HepG2 (cell line): ENCODE measurements at regions not wholly inside any gene's neighbourhood (a gene's known extent, or its start where the extent isn't known, plus 50 kb on each side); places are given as distances from the start of the nearest gene placed in this dataset.
A peak's percentile ranks its signal among the peaks of the same experiment; 100 is the strongest.

Experiments used
- ATAC-seq: fragments of 200-7000 bp; cut with Tn5 transposase; 3 replicates; pipeline ENCODE4 v1.9.1; 2020; ENCODE audit warnings: mild to moderate bottlenecking, moderate library complexity
- BruUV-seq: library from RNA; stranded (reverse); fragments of 400-500 nt; replicated peaks from 2 replicates; lab custom pipeline; 2021; lab: Mats Ljungman, UMichigan
- CTCF ChIA-PET: fragments of 300-600 bp; formaldehyde crosslinking; extraction: SDS; loops from one replicate; lab custom pipeline; 2021; ENCODE audit warnings: low total read pairs, inconsistent platforms, low intra/inter-chr PET ratio; lab: Yijun Ruan, JAX
- POLR2A ChIA-PET: fragments of 350-600 bp; sonication (Branson Sonifier 250); formaldehyde crosslinking; loops from one replicate; lab custom pipeline; 2020; ENCODE audit warnings: antibody characterized with exemption, inconsistent platforms; lab: Yijun Ruan, JAX
- DNase-seq: peaks from one replicate; pipeline ENCODE4 v3.0.0-alpha.2; 2015; ENCODE audit warnings: low spot score
- FAIRE-seq: peaks from 3 replicates; lab custom pipeline; 2011; peaks lifted over from hg19 to GRCh38; lab: Jason Lieb, UNC
- H2AFZ ChIP-seq: one replicate; pipeline ENCODE4 v1.6.1; 2011; ENCODE audit warnings: low read length, inconsistent platforms
- H3K27ac ChIP-seq: fragments of 300-600 bp; 3 replicates; pipeline ENCODE4 v1.8.0; 2011; ENCODE audit warnings: mixed run types, mild to moderate bottlenecking, mixed read lengths, low read length, inconsistent platforms; ENCODE audit not compliant: insufficient read depth; ENCODE audit errors: extremely low read length
- H3K27me3 ChIP-seq, 2 experiments: fragments of 200-600 bp in 1 of 2; 2 replicates in 1 of 2; 3 replicates in 1 of 2; pipeline versions ENCODE4 v1.6.0 to v1.8.0; 2011; ENCODE audit warnings: low read length in 2 of 2, mild to moderate bottlenecking in 2 of 2, moderate library complexity in 2 of 2, inconsistent platforms in 1 of 2; ENCODE audit not compliant: insufficient read depth in 2 of 2, control insufficient read depth in 1 of 2
- H3K36me3 ChIP-seq, 2 experiments: fragments of 200-600 bp in 1 of 2; replicated peaks in 1 of 2; 2 replicates in 1 of 2; 3 replicates in 1 of 2; pipeline versions ENCODE4 v1.5.1 to v1.8.0; 2011; ENCODE audit warnings: low read length in 2 of 2, inconsistent platforms in 1 of 2; ENCODE audit not compliant: insufficient read depth in 2 of 2, control insufficient read depth in 1 of 2
- H3K4me1 ChIP-seq: 2 replicates; pipeline ENCODE4 v1.5.1; 2012; ENCODE audit warnings: low read length, inconsistent platforms; ENCODE audit not compliant: insufficient read depth
- H3K4me2 ChIP-seq: 2 replicates; pipeline ENCODE4 v1.6.0; 2011; ENCODE audit warnings: low read depth, low read length, inconsistent platforms
- H3K4me3 ChIP-seq, 3 experiments: fragments of 200-600 bp in 1 of 3; sonication (generic), shearing (Covaris generic) in 1 of 3; replicated peaks in 1 of 3; 2 replicates each; pipeline ENCODE4 v1.5.1; 2011 to 2016; ENCODE audit warnings: low read length in 3 of 3, inconsistent platforms in 2 of 3, low read depth in 2 of 3, mild to moderate bottlenecking in 2 of 3, control low read depth in 1 of 3, mixed read lengths in 1 of 3; ENCODE audit not compliant: insufficient read depth in 1 of 3
- H3K79me2 ChIP-seq: one replicate; pipeline ENCODE4 v1.6.1; 2011; ENCODE audit warnings: low read length, inconsistent platforms; ENCODE audit not compliant: insufficient read depth
- H3K9ac ChIP-seq: 2 replicates; pipeline ENCODE4 v1.6.0; 2011; ENCODE audit warnings: mild to moderate bottlenecking, low read depth, low read length, inconsistent platforms; ENCODE audit not compliant: insufficient read depth
- H3K9me3 ChIP-seq: 2 replicates; pipeline ENCODE4 v1.5.1; 2012; ENCODE audit warnings: mild to moderate bottlenecking, low read length
- H4K20me1 ChIP-seq: 2 replicates; pipeline ENCODE4 v1.6.0; 2011; ENCODE audit warnings: inconsistent platforms, mild to moderate bottlenecking, low read length, moderate library complexity; ENCODE audit not compliant: insufficient read depth
- CEBPB ChIP-seq: IDR thresholded peaks from 2 replicates; pipeline ENCODE4 v1.6.1; 2011; ENCODE audit warnings: low read depth, low read length, improper control_type of control experiment, borderline replicate concordance
- CHD4 ChIP-seq: fragments of 200-600 bp; sonication (generic); IDR thresholded peaks from 2 replicates; pipeline ENCODE4 v1.7.0; 2017; ENCODE audit warnings: mild to moderate bottlenecking, low read length, borderline replicate concordance
- CREB1 ChIP-seq, 2 experiments: fragments of 450-650 bp in 1 of 2; IDR thresholded peaks; 2 replicates each; pipeline ENCODE4 v1.6.1; 2016 to 2017; ENCODE audit warnings: control low read depth in 1 of 2, mild to moderate bottlenecking in 1 of 2, missing compliant biosample characterization in 1 of 2, missing genetic modification characterization in 1 of 2
- FOXJ3 ChIP-seq: sonication (generic); formaldehyde crosslinking; IDR thresholded peaks from 2 replicates; pipeline ENCODE4 v1.4.0; 2020; ENCODE audit warnings: missing genetic modification reagents, mild to moderate bottlenecking, borderline replicate concordance
- FOXM1 ChIP-seq: sonication (generic); formaldehyde crosslinking; IDR thresholded peaks from 2 replicates; pipeline ENCODE4 v1.5.0; 2020; ENCODE audit warnings: missing genetic modification reagents
- MAFF ChIP-seq: IDR thresholded peaks from 2 replicates; pipeline ENCODE4 v1.6.1; 2011; ENCODE audit warnings: low read depth, low read length, improper control_type of control experiment
- SP4 ChIP-seq: sonication (generic); formaldehyde crosslinking; IDR thresholded peaks from 2 replicates; pipeline ENCODE4 v1.8.1; 2023; ENCODE audit warnings: mild to moderate bottlenecking, missing genetic modification reagents
- THYN1 ChIP-seq: sonication (generic); formaldehyde crosslinking; IDR thresholded peaks from 2 replicates; pipeline ENCODE4 v1.8.1; 2023; ENCODE audit warnings: low read depth, mild to moderate bottlenecking, moderate library complexity, missing genetic modification reagents, borderline replicate concordance
- ZFYVE20 ChIP-seq: sonication (generic); formaldehyde crosslinking; IDR thresholded peaks from 2 replicates; pipeline ENCODE4 v1.8.0; 2023; ENCODE audit warnings: low read depth, mild to moderate bottlenecking, moderate library complexity, missing genetic modification reagents, borderline replicate concordance
- ZNF263 ChIP-seq: sonication (generic); formaldehyde crosslinking; IDR thresholded peaks from 2 replicates; pipeline ENCODE4 v1.4.0; 2020; ENCODE audit warnings: missing genetic modification reagents
- ZNF354B ChIP-seq: sonication (generic); formaldehyde crosslinking; IDR thresholded peaks from 2 replicates; pipeline ENCODE4 v1.8.0; 2022; ENCODE audit warnings: mild to moderate bottlenecking, missing genetic modification reagents
- WGBS: methylation state at CpG from one replicate; pipeline ENCODE4 v1.1.6; 2017; ENCODE audit warnings: low lambda C conversion rate; 5-methylcytosine and 5-hydroxymethylcytosine counted together
- in situ Hi-C: cut with HindIII; loops from 2 replicates; pipeline ENCODE4 v1.10.0; 2017; ENCODE audit warnings: low pct_unique_long_range_greater_than_20kb; ENCODE audit not compliant: extremely low pct_ligation_motif_present
- intact Hi-C: fragments of 100-400 bp; cut with micrococcal nuclease; formaldehyde crosslinking; loops from one replicate; pipeline ENCODE4 v1.10.0; 2022; ENCODE audit not compliant: unreplicated experiment
- TF ChIP-seq, protein P1 (sequence below): sonication (generic); formaldehyde crosslinking; IDR thresholded peaks from 2 replicates; pipeline ENCODE4 v1.5.0; 2020; ENCODE audit warnings: mild to moderate bottlenecking, missing genetic modification reagents, moderate library complexity
- TF ChIP-seq, protein P2 (sequence below), 2 experiments: sonication (generic) in 1 of 2; formaldehyde crosslinking in 1 of 2; IDR thresholded peaks; 2 replicates each; pipeline versions ENCODE4 v1.4.0 to v1.6.1; 2016 to 2020; ENCODE audit warnings: borderline replicate concordance in 1 of 2, low read depth in 1 of 2, mild to moderate bottlenecking in 1 of 2, missing genetic modification reagents in 1 of 2

DNA sequence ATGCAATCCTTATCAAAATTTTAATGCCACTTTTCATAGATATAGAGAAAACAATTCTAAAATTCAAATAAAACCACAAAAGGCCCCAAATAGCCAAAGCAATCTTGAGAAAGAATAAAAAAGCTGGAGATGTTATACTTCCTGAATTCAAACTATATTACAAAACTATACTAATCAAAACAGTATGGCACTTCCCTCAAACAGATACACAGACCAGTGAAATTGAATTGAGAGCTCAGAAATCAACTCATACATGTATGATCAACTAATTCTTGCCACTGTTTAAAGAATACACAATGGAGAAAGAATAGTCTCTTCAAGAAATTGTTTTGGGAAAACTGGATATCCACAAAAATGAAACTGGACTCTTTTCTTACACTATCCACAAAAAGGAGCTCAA lies 55.4 kb downstream of the FOXG1 start:
- no peak overlapping the region for H3K9ac ChIP-seq
- no peak overlapping the region for H3K4me2 ChIP-seq
- no peaks in the 10 kb centered on the region for H3K27me3 ChIP-seq
- no peak for ATAC-seq
- no peak for DNase-seq
- intact Hi-C loops (no loop called here), in situ Hi-C loops (no loop called here)
- no peaks in the 10 kb centered on the region for H4K20me1 ChIP-seq
- peaks cover 37% of the 10 kb centered on the region for H3K9me3 ChIP-seq
- H3K36me3 ChIP-seq: no peaks in the 10 kb centered on the region
- no peaks in the 10 kb centered on the region for H3K4me1 ChIP-seq
- CTCF ChIA-PET: no interaction called here
- H3K4me3 ChIP-seq: no peak overlapping the region
- peak; percentile 90; the same call in 1 of the 2 replicates for TF ChIP-seq CHD4
- TF ChIP-seq ZNF263 (CRISPR knock-in tag): no peak
- TF ChIP-seq SP4 (CRISPR knock-in tag): no peak
- no peak for TF ChIP-seq FOXJ3 (CRISPR knock-in tag)
- TF ChIP-seq, all 625 proteins: peak for 1
- Histone ChIP-seq H2AFZ (no peak overlapping the region), H3K27ac (no peak overlapping the region), H3K79me2 (no peaks in the 10 kb centered on the region)
- BruUV-seq: no TSS peak
- POLR2A ChIA-PET: no interaction called here
- FAIRE-seq: no peak

DNA sequence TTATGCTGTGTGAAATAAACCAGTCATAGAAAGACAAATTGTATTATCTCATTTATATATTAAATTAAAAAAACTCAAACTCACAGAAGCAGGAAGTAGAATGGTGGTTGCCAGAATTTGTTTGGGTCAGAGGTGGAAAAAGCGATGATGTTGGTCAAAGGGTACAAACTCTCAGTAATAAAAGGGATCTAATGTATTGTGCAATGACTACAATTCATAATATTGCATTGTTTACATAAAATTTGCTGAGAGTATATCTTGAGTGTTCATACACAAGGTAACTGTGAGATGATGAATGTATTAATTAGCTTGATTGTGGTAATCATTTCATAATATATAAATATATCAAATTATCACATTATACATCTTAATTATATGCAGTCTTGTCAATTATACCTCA lies 56.7 kb downstream of the FOXG1 start:
- no peak for ATAC-seq
- Histone ChIP-seq H3K36me3 (no peaks in the 10 kb centered on the region), H3K9ac (no peak overlapping the region), H3K4me1 (no peaks in the 10 kb centered on the region), H2AFZ (no peak overlapping the region), H4K20me1 (no peaks in the 10 kb centered on the region), H3K4me2 (no peak overlapping the region), H3K4me3 (no peak overlapping the region), H3K27me3 (no peaks in the 10 kb centered on the region), H3K27ac (no peak overlapping the region), H3K9me3 (peaks cover 44% of the 10 kb centered on the region), H3K79me2 (no peaks in the 10 kb centered on the region)
- in situ Hi-C loops: no loop called here
- no TSS peak for BruUV-seq
- POLR2A ChIA-PET: no interaction called here
- FAIRE-seq: no peak
- intact Hi-C loops: no loop called here
- DNase-seq: no peak
- CTCF ChIA-PET: no interaction called here
- 0% methylated on average over 1 of the region's 1 CpG for WGBS
- TF ChIP-seq THYN1 (no peak), MAFF (0 out of 2 replicates have a peak, but pooled peaks have one; percentile 0), CREB1 (IDR thresholded peaks at IDR 0.05) (peak; percentile 46; the same call in 1 of the 2 replicates), CREB1 (CRISPR knock-in tag; IDR thresholded peaks at IDR 0.05) (no peak), ZNF354B (CRISPR knock-in tag) (no peak), ZFYVE20 (CRISPR knock-in tag) (no peak), CEBPB (peak; percentile 67; the same call in 1 of the 2 replicates), FOXM1 (CRISPR knock-in tag) (no peak)
- TF ChIP-seq, protein P1, sequence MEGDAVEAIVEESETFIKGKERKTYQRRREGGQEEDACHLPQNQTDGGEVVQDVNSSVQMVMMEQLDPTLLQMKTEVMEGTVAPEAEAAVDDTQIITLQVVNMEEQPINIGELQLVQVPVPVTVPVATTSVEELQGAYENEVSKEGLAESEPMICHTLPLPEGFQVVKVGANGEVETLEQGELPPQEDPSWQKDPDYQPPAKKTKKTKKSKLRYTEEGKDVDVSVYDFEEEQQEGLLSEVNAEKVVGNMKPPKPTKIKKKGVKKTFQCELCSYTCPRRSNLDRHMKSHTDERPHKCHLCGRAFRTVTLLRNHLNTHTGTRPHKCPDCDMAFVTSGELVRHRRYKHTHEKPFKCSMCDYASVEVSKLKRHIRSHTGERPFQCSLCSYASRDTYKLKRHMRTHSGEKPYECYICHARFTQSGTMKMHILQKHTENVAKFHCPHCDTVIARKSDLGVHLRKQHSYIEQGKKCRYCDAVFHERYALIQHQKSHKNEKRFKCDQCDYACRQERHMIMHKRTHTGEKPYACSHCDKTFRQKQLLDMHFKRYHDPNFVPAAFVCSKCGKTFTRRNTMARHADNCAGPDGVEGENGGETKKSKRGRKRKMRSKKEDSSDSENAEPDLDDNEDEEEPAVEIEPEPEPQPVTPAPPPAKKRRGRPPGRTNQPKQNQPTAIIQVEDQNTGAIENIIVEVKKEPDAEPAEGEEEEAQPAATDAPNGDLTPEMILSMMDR (CRISPR knock-in tag): no peak
- TF ChIP-seq, protein P2, sequence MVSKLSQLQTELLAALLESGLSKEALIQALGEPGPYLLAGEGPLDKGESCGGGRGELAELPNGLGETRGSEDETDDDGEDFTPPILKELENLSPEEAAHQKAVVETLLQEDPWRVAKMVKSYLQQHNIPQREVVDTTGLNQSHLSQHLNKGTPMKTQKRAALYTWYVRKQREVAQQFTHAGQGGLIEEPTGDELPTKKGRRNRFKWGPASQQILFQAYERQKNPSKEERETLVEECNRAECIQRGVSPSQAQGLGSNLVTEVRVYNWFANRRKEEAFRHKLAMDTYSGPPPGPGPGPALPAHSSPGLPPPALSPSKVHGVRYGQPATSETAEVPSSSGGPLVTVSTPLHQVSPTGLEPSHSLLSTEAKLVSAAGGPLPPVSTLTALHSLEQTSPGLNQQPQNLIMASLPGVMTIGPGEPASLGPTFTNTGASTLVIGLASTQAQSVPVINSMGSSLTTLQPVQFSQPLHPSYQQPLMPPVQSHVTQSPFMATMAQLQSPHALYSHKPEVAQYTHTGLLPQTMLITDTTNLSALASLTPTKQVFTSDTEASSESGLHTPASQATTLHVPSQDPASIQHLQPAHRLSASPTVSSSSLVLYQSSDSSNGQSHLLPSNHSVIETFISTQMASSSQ (IDR thresholded peaks at IDR 0.05; ENCODE audit: low read depth): no peak
- TF ChIP-seq, protein P2 (CRISPR knock-in tag; IDR thresholded peaks at IDR 0.05; ENCODE audit: borderline replicate concordance): no peak
